K562 (cell line): ENCODE measurements at regions not wholly inside any gene's neighbourhood (a gene's known extent, or its start where the extent isn't known, plus 50 kb on each side); places are given as distances from the start of the nearest gene placed in this dataset.

Source experiments
- ATAC-seq: fragments of 200-7000 bp; cut with Tn5 transposase; 3 replicates; pipeline ENCODE4 v1.9.1; 2020; ENCODE audit warnings: moderate library complexity
- BruUV-seq: library from RNA; stranded (reverse); fragments of 400-500 nt; replicated peaks from 2 replicates; lab custom pipeline; 2021; lab: Mats Ljungman, UMichigan
- CTCF ChIA-PET: fragments of 300-600 bp; formaldehyde crosslinking; extraction: SDS; loops from one replicate; lab custom pipeline; 2021; ENCODE audit warnings: low intra/inter-chr PET ratio; lab: Yijun Ruan, JAX
- POLR2A ChIA-PET: fragments of 300-600, 350-650 bp; sonication (Branson Sonifier 250); formaldehyde crosslinking; extraction: SDS; loops from one replicate; lab custom pipeline; 2021; ENCODE audit warnings: antibody characterized with exemption, inconsistent platforms; lab: Yijun Ruan, JAX
- DNase-seq, 4 experiments: peaks; one replicate each; pipeline versions ENCODE4 v3.0.0 to v3.0.0-alpha.2; 2011 to 2018; ENCODE audit warnings: low spot score in 3 of 4, mixed read lengths in 3 of 4; ENCODE audit errors: extremely low read depth in 1 of 4
- FAIRE-seq: peaks from 2 replicates; lab custom pipeline; 2011; peaks lifted over from hg19 to GRCh38; lab: Jason Lieb, UNC
- H2AFZ ChIP-seq: 2 replicates; pipeline ENCODE4 v1.6.0; 2011; ENCODE audit warnings: low read depth, low read length, control low read depth, inconsistent platforms
- H3K27ac ChIP-seq: fragments of 200-600 bp; 3 replicates; pipeline ENCODE4 v1.8.0; 2011; ENCODE audit warnings: low read depth, mild to moderate bottlenecking, control low read depth, inconsistent platforms, low read length, moderate library complexity, mixed read lengths; ENCODE audit errors: extremely low read depth
- H3K27me3 ChIP-seq, 2 experiments: fragments of 300-600 bp in 1 of 2; 2 replicates in 1 of 2; 3 replicates in 1 of 2; pipeline versions ENCODE4 v1.6.0 to v1.8.0; 2011; ENCODE audit warnings: inconsistent platforms in 2 of 2, low read length in 2 of 2, mild to moderate bottlenecking in 1 of 2, mixed read lengths in 1 of 2, moderate library complexity in 1 of 2; ENCODE audit not compliant: control insufficient read depth in 2 of 2, insufficient read depth in 2 of 2
- H3K36me3 ChIP-seq: fragments of 300-600 bp; 3 replicates; pipeline ENCODE4 v1.8.0; 2011; ENCODE audit warnings: mild to moderate bottlenecking, low read length, inconsistent platforms; ENCODE audit not compliant: control insufficient read depth, insufficient read depth
- H3K4me1 ChIP-seq, 2 experiments: fragments of 200-600 bp in 1 of 2; replicated peaks in 1 of 2; 2 replicates in 1 of 2; 3 replicates in 1 of 2; pipeline versions ENCODE4 v1.5.1 to v1.8.0; 2011; ENCODE audit warnings: inconsistent platforms in 2 of 2, low read length in 2 of 2, mild to moderate bottlenecking in 1 of 2, mixed read lengths in 1 of 2, moderate library complexity in 1 of 2; ENCODE audit not compliant: control insufficient read depth in 2 of 2, insufficient read depth in 2 of 2
- H3K4me2 ChIP-seq: 2 replicates; pipeline ENCODE4 v1.6.1; 2011; ENCODE audit warnings: low read length, control low read depth, inconsistent platforms, mixed read lengths; ENCODE audit not compliant: insufficient read depth
- H3K4me3 ChIP-seq: fragments of 200-600 bp; sonication (generic), shearing (Covaris generic); 2 replicates; pipeline ENCODE4 v1.5.1; 2016; ENCODE audit warnings: control low read depth, inconsistent platforms
- H3K79me2 ChIP-seq: fragments of 200-600 bp; 3 replicates; pipeline ENCODE4 v1.8.0; 2011; ENCODE audit warnings: low read length, inconsistent platforms; ENCODE audit not compliant: control insufficient read depth, insufficient read depth
- H3K9ac ChIP-seq, 2 experiments: 2 replicates each; pipeline versions ENCODE4 v1.6.0 to v1.6.1; 2011; ENCODE audit warnings: low read depth in 2 of 2, low read length in 2 of 2, control low read depth in 1 of 2, inconsistent platforms in 1 of 2, mild to moderate bottlenecking in 1 of 2, mixed read lengths in 1 of 2; ENCODE audit not compliant: insufficient read depth in 1 of 2
- H3K9me1 ChIP-seq: one replicate; pipeline ENCODE4 v1.6.0; 2011; ENCODE audit warnings: inconsistent platforms, mild to moderate bottlenecking, low read length, moderate library complexity; ENCODE audit not compliant: control insufficient read depth, insufficient read depth
- H3K9me3 ChIP-seq: replicated peaks from 2 replicates; pipeline ENCODE4 v1.5.1; 2011; ENCODE audit warnings: low read depth, low read length, inconsistent platforms; ENCODE audit not compliant: control insufficient read depth, insufficient read depth
- H4K20me1 ChIP-seq: replicated peaks from 2 replicates; pipeline ENCODE4 v1.6.1; 2011; ENCODE audit warnings: low read length, inconsistent platforms, mixed read lengths; ENCODE audit not compliant: control insufficient read depth, insufficient read depth
- CC2D1A ChIP-seq: fragments of 450-650 bp; IDR thresholded peaks from 2 replicates; pipeline ENCODE4 v1.6.1; 2017; ENCODE audit warnings: mild to moderate bottlenecking
- EGR1 ChIP-seq: fragments of 450-650 bp; conservative IDR thresholded peaks from 2 replicates; pipeline ENCODE4 v1.6.1; 2017; ENCODE audit warnings: mild to moderate bottlenecking
- PHTF2 ChIP-seq: fragments of 250-450 bp; sonication (Bioruptor Pico); IDR thresholded peaks from 2 replicates; pipeline ENCODE4 v1.5.0; 2021; ENCODE audit warnings: mild to moderate bottlenecking
- USF1 ChIP-seq: sonication (generic); formaldehyde crosslinking; IDR thresholded peaks from 2 replicates; pipeline ENCODE4 v1.9.0; 2022; ENCODE audit warnings: mild to moderate bottlenecking, missing genetic modification reagents
- ZNF586 ChIP-seq: fragments of 450-650 bp; formaldehyde crosslinking; conservative IDR thresholded peaks from 2 replicates; pipeline ENCODE4 v1.4.0; 2020; ENCODE audit warnings: mild to moderate bottlenecking, moderate library complexity
- WGBS: fragments of 100-300 bp; shearing (Covaris generic); methylation state at CpG from one replicate; pipeline ENCODE4 v1.1.6; 2016; ENCODE audit warnings: low coverage, mixed read lengths; ENCODE audit not compliant: insufficient coverage; ENCODE audit errors: missing lambda C conversion rate; 5-methylcytosine and 5-hydroxymethylcytosine counted together
- in situ Hi-C: fragments of 300-500 bp; cut with MboI; formaldehyde crosslinking; loops from 4 replicates; pipeline ENCODE4 v1.15.0; 2018; ENCODE audit warnings: inconsistent platforms, mixed read lengths
- intact Hi-C: fragments of 100-400 bp; cut with micrococcal nuclease; formaldehyde crosslinking; loops from 2 replicates; pipeline ENCODE4 v1.14.2; 2022
- TF ChIP-seq, protein P1 (sequence below): fragments of 450-650 bp; IDR thresholded peaks from 2 replicates; pipeline ENCODE4 v1.6.1; 2014; ENCODE audit warnings: low read depth, mild to moderate bottlenecking, moderate library complexity, borderline replicate concordance

GRCh38 chr11:121841487-121842191 lies 274.4 kb downstream of the BLID start:
- FAIRE-seq (no peak), ATAC-seq (no peak)
- H3K36me3 ChIP-seq, result no peaks in the 10 kb centered on the region
- H3K4me2 ChIP-seq, result no peak overlapping the region
- H3K79me2 ChIP-seq, result no peaks in the 10 kb centered on the region
- no peaks in the 10 kb centered on the region for H3K4me1 ChIP-seq
- no TSS peak for BruUV-seq
- no peak overlapping the region for H3K9ac ChIP-seq
- TF ChIP-seq, protein P1, sequence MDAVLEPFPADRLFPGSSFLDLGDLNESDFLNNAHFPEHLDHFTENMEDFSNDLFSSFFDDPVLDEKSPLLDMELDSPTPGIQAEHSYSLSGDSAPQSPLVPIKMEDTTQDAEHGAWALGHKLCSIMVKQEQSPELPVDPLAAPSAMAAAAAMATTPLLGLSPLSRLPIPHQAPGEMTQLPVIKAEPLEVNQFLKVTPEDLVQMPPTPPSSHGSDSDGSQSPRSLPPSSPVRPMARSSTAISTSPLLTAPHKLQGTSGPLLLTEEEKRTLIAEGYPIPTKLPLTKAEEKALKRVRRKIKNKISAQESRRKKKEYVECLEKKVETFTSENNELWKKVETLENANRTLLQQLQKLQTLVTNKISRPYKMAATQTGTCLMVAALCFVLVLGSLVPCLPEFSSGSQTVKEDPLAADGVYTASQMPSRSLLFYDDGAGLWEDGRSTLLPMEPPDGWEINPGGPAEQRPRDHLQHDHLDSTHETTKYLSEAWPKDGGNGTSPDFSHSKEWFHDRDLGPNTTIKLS, result no peak
- TF ChIP-seq ZNF586 (no peak), USF1 (CRISPR knock-in tag) (no peak), EGR1 (no peak), CC2D1A (no peak), PHTF2 (CRISPR knock-in tag) (no peak)
- TF ChIP-seq, all 486 proteins: peak for 0
- H3K4me3 ChIP-seq, result no peak overlapping the region
- no peaks in the 10 kb centered on the region for H4K20me1 ChIP-seq
- H3K9me1 ChIP-seq, result no peaks in the 10 kb centered on the region
- POLR2A ChIA-PET, result no interaction called here
- DNase-seq, result no peak
- H3K27ac ChIP-seq, result no peak overlapping the region
- H3K27me3 ChIP-seq, result no peaks in the 10 kb centered on the region
- intact Hi-C loops (no loop called here), in situ Hi-C loops (no loop called here)
- WGBS, result 0% methylated on average over 5 of the region's 5 CpGs
- H2AFZ ChIP-seq, result no peak overlapping the region
- no peaks in the 10 kb centered on the region for H3K9me3 ChIP-seq
- CTCF ChIA-PET, result no interaction called here
